GM19238 (cell line): ENCODE measurements at regions not wholly inside any gene's neighbourhood (a gene's known extent, or its start where the extent isn't known, plus 50 kb on each side); places are given as distances from the start of the nearest gene placed in this dataset.
"Not testable (repeated sequence)": the region's sequence is repeated elsewhere in the genome, so short reads cannot be mapped to it uniquely, and the experiment has no call there.

Experiments used
- DNase-seq: peaks from one replicate; pipeline ENCODE4 v3.0.0; 2011; ENCODE audit warnings: low spot score; ENCODE audit not compliant: insufficient read length

GRCh38 chr21:29396951-29397455, 98.3 kb downstream of the BACH1 start:
- no peak for DNase-seq

GRCh38 chr21:29403301-29403700, 104.6 kb downstream of the BACH1 start:
- DNase-seq, result no peak

GRCh38 chr21:29403922-29404538, 105.3 kb downstream of the BACH1 start:
- no peak for DNase-seq

- DNase-seq, result no peak
Observed at GRCh38 chr21:29405503-29406122, 106.9 kb downstream of the BACH1 start.

GRCh38 chr21:29406385-29406784, 107.7 kb downstream of the BACH1 start:
- no peak for DNase-seq

GRCh38 chr21:29407571-29407970, 108.8 kb downstream of the BACH1 start:
- DNase-seq, result no peak

GRCh38 chr21:29413683-29414082, 115.0 kb downstream of the BACH1 start:
- DNase-seq, result no peak

- DNase-seq, result no peak
Observed at GRCh38 chr21:29416268-29416667, 117.5 kb downstream of the BACH1 start.

GRCh38 chr21:29418813-29419212, 120.1 kb downstream of the BACH1 start:
- peak; percentile 3 for DNase-seq

- no peak for DNase-seq
Observed at GRCh38 chr21:29419422-29419821, 120.7 kb downstream of the BACH1 start.

GRCh38 chr21:29423099-29423870, 124.6 kb downstream of the BACH1 start:
- DNase-seq, result no peak

- DNase-seq, result no peak
Observed at GRCh38 chr21:29424728-29425127, 126.0 kb downstream of the BACH1 start.

GRCh38 chr21:29429218-29429617, 130.5 kb downstream of the BACH1 start:
- DNase-seq, result no peak

- no peak for DNase-seq
Observed at GRCh38 chr21:29430030-29430429, 131.3 kb downstream of the BACH1 start.

- no peak for DNase-seq
Observed at GRCh38 chr21:29430576-29430975, 131.9 kb downstream of the BACH1 start.

- DNase-seq, result no peak
Observed at GRCh38 chr21:29431178-29431577, 132.5 kb downstream of the BACH1 start.

GRCh38 chr21:29431680-29432079, 133.0 kb downstream of the BACH1 start:
- no peak for DNase-seq

GRCh38 chr21:29433366-29434059, 134.8 kb downstream of the BACH1 start:
- no peak for DNase-seq

GRCh38 chr21:29434081-29434480, 135.4 kb downstream of the BACH1 start:
- DNase-seq, result no peak

- not testable (repeated sequence) for DNase-seq
Observed at GRCh38 chr21:29434982-29435381, 136.3 kb downstream of the BACH1 start.

- DNase-seq, result no peak
Observed at GRCh38 chr21:29436143-29436542, 137.4 kb downstream of the BACH1 start.

GRCh38 chr21:29436650-29437049, 137.9 kb downstream of the BACH1 start:
- DNase-seq, result no peak
